Epidermal melanocyte (primary cell): ENCODE measurements at regions not wholly inside any gene's neighbourhood (a gene's known extent, or its start where the extent isn't known, plus 50 kb on each side); places are given as distances from the start of the nearest gene placed in this dataset.

ENCODE experiments used
- DNase-seq: peaks from one replicate; pipeline ENCODE4 v3.0.0; 2011; ENCODE audit warnings: low spot score; ENCODE audit not compliant: insufficient read length

DNA sequence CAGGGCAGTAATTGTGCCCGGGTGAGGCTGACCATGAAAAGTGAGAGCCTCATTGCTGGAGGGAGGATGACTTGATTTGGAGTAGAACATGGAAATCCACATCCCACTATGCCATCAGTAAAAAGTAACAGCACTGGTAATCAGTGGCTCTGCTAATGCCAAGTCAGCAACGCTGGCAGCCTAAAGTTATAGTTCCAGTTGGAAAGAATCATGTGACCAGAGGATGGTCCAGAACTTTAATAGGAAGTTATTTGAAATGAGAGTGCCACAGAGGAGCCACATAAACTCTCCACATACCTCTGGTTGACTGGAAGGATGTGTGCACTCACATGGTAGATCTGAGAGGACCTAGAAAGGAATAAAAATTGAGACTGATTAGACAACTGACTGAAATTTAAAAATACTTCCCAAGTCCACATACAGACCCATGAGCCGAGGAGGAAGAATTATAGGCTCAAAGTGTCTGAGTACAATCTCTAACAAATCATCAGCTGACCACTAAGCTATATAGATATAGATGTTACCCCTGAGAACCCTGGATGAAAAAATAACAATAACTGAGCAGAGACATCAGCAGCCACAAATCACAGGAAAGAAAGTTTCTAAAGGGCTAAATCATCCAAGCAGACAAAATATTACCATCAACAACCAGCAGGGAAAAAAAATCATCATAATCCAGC, 346.8 kb downstream of the STK39 start:
- DNase-seq = no peak

DNA sequence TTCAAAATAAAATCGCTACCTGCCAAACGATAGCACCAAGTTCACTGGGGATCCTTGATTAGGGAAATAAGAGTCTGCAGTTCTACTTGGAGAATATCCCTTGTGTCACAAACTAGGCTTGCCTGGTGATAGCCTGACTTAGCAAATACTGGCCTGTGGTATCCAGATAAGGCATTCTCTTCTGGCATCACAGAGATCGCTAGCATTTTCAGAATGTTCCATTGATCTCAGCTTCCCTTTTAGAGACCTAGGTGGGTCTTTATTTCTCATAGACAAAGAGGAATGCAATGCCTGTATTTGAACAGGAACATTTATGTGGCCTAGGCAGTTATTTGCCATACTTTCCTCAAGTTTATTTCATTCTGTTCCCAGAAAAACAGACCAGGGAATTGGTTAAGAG, 349.1 kb downstream of the STK39 start:
- DNase-seq = no peak

DNA sequence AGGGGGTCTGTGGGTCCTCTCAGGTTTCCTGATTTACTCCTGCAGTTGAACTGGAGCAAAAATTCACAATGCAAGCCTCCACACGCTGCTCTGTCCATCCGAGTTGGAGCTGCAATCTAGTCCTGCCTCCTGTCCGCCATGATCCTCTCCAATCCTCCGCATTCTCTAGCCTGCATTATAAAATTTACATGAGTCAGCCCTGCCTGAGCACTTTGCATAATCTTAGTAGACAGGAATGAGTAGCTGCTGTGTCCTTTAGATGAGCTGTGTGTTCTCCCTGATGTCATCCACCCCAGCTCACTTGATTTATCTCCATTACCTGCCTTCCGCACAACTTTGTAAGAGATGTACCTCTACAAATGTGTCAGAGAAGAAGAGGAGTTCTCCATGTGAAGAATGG, 355.6 kb downstream of the STK39 start:
- no peak for DNase-seq

DNA sequence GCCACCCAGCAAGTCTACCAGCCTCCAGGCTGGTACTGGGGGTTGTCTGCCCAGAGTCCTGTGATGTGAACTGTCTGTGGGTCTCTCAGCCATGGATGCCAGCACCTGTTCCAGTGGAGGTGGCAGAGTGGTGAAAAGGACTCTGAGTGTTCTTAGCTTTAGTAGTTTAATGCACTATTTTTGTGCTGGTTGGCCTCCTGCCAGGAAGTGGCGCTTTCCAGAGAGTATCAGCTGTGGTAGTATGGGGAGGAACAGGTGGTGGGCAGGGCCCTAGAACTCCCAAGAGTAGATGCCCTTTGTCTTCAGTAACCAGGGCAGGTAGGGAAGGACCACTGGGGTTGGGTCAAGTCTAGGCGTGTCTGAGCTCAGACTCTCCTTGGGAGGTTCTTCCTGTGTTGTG, 356.7 kb downstream of the STK39 start:
- DNase-seq = no peak

DNA sequence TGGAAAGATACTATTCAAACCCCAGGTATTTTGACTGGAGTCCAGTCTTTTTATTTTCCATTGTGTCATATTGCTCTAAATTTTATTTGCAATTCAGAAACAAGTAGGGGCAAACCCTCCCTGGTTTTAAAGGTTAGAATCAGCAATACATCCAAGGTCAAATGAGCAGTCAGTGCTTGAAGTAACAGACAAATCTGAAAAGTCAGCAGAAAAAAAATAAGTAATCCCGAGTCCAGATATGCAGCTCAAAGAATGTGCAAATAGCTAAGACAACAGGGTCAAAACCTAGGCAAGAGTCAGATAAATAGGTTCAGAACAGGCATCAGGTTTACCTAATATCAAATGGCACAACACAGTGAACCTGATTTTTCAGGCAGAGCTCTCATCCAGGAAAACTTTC, 367.0 kb downstream of the STK39 start:
- no peak for DNase-seq

DNA sequence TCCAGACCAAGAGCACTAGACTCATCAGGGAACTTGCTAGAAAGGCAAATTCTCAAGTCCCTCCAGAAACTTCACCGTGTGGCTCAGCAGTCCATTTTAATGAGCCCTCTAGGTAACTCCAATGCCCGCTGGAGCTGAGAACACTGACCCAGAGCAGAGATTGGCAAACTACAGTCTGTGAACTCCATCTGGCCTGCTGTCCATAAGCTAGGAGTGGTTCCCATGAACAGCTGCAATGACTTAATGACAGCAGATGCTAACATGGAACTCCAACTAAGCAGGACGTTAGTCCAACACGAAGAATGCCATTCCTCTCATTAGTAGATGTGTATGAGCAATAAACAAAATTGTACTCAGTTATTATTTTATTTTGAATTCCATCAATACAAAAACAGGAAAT, 371.9 kb downstream of the STK39 start:
- DNase-seq = no peak

DNA sequence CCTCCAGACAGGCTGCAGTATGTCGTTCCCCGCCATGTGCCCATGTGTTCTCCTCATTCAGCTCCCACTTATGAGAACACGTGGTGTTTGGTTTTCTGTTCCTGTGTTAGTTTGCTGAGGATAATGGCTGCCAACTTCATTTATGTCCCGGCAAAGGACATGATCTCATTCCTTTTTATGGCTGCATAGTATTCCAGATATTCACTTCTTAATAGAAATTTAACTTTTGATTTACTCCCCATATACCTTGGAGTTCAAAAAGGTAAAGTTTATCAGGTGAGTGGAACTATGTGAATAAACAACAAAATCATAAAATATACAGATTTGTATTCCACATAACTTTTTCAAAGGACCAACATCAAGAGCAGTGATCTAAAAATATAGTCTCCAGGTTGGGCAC, 372.6 kb downstream of the STK39 start:
- no peak for DNase-seq

DNA sequence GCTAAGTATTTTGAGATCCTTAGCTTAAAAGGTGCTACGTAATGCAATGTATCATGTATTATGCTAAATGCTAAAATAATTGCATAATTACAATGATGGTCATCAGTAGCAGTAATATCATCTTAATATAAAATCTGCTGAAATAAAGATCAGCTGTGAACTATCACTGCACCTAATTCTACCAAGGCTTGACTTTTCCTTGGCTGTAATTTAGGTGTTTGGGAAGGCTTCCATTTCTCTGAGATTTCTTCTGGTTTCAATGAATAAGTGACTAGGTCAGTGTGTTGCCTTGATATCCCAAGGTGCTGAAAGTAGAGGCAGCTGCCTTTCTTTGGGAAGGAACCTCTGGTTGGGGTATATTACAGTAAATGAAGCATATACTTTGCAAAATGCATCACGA, 376.1 kb downstream of the STK39 start:
- DNase-seq = no peak

DNA sequence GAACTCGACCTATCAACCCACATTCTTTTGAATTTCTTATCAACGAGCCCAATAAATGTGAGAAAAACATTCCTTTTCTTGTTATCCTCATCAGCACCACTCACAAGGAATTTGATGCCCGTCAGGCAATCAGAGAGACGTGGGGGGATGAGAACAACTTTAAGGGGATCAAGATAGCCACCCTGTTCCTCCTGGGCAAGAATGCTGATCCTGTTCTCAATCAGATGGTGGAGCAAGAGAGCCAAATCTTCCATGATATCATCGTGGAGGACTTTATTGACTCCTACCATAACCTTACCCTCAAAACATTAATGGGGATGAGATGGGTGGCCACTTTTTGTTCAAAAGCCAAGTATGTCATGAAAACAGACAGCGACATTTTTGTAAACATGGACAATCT, 378.2 kb downstream of the STK39 start:
- no peak for DNase-seq

DNA sequence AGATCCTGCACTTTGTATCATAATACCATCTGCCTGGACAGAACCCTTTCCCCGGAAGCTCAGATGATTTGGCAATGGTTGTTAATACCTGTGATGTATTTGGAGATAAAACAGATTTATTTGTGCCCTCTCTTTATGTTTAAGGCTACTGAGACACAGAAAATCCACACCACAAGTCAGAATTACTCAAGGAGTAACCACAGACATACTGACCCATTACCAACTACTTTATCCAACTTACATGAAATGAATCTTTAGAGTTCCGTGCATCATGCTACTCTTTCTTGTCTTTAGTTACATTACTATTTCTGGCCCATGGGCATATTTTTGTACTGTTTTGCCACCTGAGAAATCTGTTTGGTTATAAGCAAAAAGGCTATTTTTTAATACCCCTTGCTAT, 384.0 kb downstream of the STK39 start:
- DNase-seq = no peak

DNA sequence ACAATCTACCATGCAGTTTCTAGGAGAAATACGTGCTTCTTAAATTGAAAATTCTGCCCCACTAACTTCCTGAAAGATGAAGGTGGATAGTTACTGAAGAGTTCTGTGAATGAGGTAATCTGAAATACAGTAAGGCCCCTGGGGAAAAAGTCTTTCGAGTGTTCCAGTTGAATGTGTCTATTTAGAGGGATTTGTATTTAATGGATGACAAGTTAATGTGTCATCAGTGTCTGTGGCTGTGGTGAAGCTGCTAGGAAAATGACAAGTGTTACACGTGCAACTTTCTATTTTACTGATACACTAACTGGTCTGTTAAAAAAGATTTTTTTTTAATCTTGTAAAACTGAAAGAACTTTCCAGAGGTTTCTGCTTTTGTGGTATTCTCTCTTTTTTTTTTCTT, 384.6 kb downstream of the STK39 start:
- DNase-seq = no peak

DNA sequence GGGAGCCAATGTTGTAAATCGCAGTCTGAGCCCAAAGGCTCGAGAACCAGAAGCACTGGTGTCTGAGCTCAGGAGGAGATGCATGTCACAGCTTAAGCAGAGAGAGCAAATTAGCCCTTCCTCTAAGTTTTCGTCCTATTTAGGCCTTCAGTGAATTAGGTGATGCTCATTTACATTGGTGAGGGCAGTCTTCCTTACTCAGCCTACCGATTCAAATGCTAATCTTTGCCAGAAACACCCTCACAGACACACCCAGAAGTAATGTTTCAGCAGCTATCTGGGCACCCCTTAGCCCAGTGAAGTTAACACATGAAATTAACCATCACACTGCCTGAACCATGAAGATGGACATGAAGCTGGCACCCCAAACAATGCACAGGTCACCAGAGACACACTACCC, 385.1 kb downstream of the STK39 start:
- DNase-seq = no peak

DNA sequence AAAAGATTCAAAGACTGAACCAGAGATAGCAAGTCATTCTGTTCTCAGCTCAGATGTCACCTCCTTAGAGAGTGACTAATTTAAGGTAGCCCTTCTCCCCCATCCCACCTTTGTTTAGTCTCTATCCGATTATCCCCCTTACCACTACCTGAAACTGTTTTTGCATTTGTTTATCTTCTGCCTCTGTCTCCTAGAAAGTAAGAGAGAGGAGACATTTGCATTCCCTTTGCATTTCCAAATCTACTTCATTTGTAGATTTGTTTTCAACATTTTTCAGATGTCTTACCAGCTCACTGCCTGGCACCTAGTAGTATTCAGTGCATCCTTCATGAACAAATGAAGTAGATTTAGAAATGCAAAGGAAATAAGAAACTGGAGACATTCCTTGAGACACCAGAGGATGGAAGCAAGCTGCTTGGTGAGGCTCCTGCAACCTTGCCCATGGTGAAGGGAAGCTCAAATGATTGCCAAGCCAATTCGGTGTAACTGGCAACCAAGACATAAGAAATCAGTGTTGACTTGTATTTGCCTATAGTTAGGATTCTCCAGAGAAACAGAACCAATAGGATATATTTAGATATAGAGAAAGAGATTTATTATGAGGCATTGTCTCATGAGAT, 385.7 kb downstream of the STK39 start:
- no peak for DNase-seq

DNA sequence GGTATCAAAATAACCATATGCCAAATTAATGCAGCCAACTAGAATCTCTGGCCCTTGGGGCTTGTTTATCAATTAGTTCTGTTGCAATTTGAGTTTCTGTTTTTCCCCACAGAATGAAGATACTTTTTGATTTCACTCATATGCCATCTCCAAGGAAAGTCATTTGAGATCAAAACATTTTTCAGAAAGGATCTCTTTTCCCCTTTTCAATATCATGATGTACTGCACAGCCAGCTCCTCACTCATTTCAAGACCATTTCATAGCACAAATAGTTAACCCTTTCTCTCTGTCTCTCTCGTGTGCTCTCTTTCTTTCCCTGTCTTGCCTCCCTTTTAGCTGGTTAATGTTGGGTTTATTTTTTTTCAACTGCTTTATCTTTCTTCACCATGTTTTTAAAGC, 387.3 kb downstream of the STK39 start:
- no peak for DNase-seq

DNA sequence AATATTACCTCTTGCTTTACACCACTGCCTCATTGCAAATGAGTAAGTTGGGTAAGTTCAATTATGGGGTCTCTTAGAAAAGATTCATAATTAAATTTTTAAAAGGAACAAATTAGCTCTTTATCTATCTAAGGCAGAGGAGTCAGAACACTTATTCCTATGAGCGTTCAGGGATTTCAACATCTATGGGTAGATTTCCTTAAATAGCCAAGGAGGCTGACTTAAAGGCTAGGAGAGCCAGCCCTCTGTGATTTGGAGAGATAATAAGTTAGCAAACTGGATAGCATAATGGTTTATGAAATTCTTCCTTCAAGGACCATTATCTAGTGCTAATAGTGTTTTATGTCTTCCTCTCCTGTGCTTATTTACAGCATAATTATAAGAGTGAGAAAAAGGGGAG, 387.7 kb downstream of the STK39 start:
- DNase-seq = no peak

DNA sequence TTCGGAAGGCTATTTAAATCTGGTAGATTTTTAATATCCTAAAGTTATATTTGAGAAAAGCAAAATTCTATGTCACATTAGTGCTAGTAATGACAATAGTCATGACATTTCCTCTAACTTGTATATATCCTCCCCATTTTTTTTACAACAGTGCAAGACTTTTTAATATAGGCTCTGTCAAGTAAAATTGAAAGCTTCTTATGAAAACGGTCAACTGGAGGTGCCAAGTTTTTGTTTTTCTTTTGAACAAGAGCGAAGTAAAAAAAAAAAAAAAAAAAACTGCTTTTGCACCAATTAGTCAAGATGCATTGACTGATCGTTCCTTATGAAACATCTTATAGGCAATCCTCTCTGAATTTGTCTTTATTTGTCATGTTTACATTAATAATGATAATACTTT, 389.3 kb downstream of the STK39 start:
- no peak for DNase-seq

DNA sequence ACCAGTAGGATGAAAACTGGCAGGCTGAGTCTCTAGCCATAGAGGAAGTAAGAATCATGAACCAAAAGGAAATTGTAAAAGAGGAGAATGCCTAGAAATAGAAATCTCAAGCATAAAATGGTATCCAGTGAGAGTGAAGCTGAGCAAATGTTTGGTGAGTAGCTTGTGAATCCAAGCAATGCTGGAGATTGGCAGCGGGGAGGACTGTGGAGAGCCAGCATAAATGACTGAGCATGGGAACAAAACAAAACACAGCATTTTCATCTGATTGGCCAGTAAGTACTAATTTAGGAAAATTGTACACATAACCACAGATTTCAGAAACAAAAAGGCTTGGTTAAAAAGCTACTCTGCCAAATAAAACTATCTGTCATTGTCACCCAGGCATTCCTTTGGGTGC, 390.0 kb downstream of the STK39 start:
- no peak for DNase-seq

DNA sequence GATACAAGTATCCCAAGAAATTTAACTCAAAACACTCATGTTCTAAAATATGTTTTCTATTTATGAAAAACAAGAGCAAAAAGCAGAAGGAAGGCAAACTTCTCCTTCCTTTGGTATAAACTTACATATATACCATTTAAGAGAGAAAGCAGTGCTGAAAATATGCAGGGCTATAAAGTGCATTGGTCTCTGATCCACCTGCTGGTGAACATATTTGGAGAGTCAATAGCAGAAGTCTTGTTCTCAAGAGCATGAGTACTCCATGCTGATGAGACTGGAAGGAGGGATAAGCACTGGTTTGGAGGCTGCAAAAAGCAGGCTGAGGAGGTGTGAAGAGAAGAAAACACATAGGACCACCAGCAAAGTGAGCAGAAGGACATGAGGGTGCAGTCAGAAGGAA, 391.2 kb downstream of the STK39 start:
- DNase-seq = no peak

DNA sequence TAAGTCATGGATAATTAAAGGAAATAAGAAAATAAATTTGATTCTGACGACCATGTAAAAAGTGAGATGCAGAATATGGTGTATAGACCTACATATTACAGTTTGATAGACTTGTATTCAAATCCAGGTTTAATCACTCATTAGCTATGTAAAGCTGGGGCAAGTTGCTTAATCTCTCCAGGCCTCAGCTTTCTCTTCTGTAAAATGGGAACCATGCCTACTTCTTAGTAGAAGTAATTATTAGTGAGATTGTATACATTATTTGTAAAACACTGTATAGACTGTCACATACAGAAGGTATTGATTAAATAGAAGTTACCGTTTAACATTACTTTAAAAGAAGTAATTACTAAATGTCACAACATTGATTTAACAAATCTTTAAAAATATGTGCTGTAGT, 392.2 kb downstream of the STK39 start:
- DNase-seq = no peak

DNA sequence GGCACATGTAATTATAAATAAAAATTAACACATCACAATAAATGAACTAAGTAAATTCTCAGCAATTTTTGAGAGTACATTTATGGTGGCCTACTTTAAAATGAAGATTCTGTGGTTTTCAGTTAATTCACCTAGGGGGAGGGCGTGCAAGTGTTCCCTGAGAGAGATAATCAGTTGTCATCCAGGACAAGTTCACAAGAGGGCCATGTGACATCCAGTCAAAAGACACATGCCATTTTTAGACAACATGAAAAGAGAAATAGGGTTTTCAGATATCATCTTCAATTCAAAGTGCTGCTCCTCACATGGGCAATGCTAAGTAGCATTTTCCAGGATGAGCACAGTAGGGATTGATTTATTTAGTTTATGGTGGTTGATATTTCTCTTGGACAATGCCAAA, 393.7 kb downstream of the STK39 start:
- no peak for DNase-seq

DNA sequence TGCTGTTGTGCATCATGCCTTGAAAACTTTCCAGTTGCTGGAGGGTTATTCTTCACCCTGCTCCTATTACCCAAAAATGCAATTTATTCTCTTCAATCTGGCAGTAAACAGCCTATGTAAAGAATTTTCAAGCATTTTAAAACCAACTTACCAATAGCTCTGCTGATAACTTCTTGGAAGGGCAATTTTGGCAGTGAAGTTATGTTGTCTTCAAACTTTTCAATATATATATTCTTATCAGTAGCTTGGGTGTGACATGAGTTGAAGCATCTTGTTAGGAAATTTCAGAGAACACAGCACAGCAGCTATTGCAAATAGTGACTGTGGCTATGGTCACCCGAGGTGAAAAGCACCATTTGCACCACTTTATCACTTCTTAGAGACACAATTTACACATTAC, 395.5 kb downstream of the STK39 start:
- no peak for DNase-seq

DNA sequence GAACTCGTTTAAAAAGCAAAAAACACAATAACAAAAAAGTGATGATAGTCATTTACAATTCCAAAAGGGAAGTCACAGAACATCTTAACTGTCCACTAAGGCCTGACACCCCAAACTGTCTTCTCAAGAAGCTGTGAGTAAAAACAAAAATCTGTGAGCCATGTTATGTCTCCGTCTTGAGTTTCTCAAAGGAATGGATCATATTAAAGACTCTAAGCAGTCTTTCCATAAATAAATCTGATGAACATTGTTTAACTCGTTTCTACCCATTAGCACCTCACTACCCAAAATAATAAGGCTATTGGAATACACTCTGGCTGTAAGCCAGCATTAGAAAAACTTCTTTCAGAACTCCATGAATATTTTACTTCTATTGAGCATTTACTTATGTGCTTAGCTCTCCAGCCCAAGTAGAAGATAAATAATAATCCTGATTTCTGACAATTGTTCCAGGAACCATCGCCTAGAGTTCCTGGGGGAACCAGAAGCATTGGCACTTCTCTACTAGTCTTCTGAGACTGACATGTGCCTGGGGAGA, 396.0 kb downstream of the STK39 start:
- no peak for DNase-seq
